ENCODE measurements at regions not wholly inside any gene's neighbourhood (a gene's known extent, or its start where the extent isn't known, plus 50 kb on each side); places are given as distances from the start of the nearest gene placed in this dataset.

DNA sequence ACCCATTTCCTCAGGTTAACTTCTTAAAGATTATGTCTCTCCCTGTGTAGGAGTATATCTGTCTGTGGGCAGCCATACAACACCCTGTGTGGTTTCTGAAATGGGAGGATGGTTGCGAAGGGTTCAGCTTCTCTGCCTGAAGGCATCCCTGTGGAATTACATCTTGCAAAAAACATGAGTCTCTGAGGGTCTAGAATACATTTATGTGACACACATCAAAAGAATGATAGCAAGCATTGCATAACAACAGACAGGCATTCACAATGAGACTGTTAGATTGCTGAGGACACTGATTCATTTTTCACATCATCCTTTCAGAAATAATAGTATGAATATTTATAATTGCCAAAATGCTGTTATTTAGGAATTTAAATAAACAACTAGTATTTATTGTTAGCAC lies 670.9 kb downstream of the HTR1B start:
- CTCF ChIA-PET: no interaction called here
- H3K4me2 ChIP-seq (ENCODE audit: low read length): no peak overlapping the region
- H3K79me2 ChIP-seq (ENCODE audit: insufficient read depth, low read length): no peaks in the 10 kb centered on the region
- TF ChIP-seq POLR2AphosphoS5 (IDR thresholded peaks at IDR 0.05; ENCODE audit: low read depth, low read length) (no peak), ELF1 (IDR thresholded peaks at IDR 0.05; ENCODE audit: borderline replicate concordance, low read depth) (no peak), POLR2A (IDR thresholded peaks at IDR 0.05; ENCODE audit: borderline replicate concordance, extremely low read depth, insufficient read depth, insufficient read length) (no peak), YY1 (IDR thresholded peaks at IDR 0.05; ENCODE audit: extremely low read depth, insufficient replicate concordance, low read depth, low read length) (no peak), TCF7L2 (IDR thresholded peaks at IDR 0.05; ENCODE audit: borderline replicate concordance, extremely low read depth, insufficient read depth, insufficient read length) (no peak), FOSL1 (IDR thresholded peaks at IDR 0.05; ENCODE audit: low read depth) (no peak), CBX3 (IDR thresholded peaks at IDR 0.05; ENCODE audit: low read depth) (no peak), MAX (IDR thresholded peaks at IDR 0.05) (no peak), ZNF274 (IDR thresholded peaks at IDR 0.05; ENCODE audit: low read depth, low read length) (no peak), JUND (IDR thresholded peaks at IDR 0.05) (no peak), EZH2 (IDR thresholded peaks at IDR 0.05) (no peak)
- TF ChIP-seq, protein P1, sequence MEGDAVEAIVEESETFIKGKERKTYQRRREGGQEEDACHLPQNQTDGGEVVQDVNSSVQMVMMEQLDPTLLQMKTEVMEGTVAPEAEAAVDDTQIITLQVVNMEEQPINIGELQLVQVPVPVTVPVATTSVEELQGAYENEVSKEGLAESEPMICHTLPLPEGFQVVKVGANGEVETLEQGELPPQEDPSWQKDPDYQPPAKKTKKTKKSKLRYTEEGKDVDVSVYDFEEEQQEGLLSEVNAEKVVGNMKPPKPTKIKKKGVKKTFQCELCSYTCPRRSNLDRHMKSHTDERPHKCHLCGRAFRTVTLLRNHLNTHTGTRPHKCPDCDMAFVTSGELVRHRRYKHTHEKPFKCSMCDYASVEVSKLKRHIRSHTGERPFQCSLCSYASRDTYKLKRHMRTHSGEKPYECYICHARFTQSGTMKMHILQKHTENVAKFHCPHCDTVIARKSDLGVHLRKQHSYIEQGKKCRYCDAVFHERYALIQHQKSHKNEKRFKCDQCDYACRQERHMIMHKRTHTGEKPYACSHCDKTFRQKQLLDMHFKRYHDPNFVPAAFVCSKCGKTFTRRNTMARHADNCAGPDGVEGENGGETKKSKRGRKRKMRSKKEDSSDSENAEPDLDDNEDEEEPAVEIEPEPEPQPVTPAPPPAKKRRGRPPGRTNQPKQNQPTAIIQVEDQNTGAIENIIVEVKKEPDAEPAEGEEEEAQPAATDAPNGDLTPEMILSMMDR (IDR thresholded peaks at IDR 0.05 in 2 of 3, conservative IDR thresholded peaks at IDR 0.05 in 1 of 3; ENCODE audit: borderline replicate concordance in 1 of 3, insufficient read depth in 1 of 3, low read depth in 2 of 3, low read length in 2 of 3): no peak
- TF ChIP-seq, protein P2, sequence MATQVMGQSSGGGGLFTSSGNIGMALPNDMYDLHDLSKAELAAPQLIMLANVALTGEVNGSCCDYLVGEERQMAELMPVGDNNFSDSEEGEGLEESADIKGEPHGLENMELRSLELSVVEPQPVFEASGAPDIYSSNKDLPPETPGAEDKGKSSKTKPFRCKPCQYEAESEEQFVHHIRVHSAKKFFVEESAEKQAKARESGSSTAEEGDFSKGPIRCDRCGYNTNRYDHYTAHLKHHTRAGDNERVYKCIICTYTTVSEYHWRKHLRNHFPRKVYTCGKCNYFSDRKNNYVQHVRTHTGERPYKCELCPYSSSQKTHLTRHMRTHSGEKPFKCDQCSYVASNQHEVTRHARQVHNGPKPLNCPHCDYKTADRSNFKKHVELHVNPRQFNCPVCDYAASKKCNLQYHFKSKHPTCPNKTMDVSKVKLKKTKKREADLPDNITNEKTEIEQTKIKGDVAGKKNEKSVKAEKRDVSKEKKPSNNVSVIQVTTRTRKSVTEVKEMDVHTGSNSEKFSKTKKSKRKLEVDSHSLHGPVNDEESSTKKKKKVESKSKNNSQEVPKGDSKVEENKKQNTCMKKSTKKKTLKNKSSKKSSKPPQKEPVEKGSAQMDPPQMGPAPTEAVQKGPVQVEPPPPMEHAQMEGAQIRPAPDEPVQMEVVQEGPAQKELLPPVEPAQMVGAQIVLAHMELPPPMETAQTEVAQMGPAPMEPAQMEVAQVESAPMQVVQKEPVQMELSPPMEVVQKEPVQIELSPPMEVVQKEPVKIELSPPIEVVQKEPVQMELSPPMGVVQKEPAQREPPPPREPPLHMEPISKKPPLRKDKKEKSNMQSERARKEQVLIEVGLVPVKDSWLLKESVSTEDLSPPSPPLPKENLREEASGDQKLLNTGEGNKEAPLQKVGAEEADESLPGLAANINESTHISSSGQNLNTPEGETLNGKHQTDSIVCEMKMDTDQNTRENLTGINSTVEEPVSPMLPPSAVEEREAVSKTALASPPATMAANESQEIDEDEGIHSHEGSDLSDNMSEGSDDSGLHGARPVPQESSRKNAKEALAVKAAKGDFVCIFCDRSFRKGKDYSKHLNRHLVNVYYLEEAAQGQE (IDR thresholded peaks at IDR 0.05; ENCODE audit: low read depth): no peak
- BruUV-seq (replicated peaks): no TSS peak
- DNase-seq (ENCODE audit: low read depth, low spot score) (no peak), ATAC-seq (no peak)
- no peaks in the 10 kb centered on the region for H3K9me2 ChIP-seq (ENCODE audit: insufficient read depth)
- H3K27me3 ChIP-seq (ENCODE audit: insufficient read depth, low read length): no peaks in the 10 kb centered on the region
- H3K36me3 ChIP-seq (ENCODE audit: control insufficient read depth in 1 of 2, insufficient read depth in 2 of 2, low read length in 2 of 2): no peaks in the 10 kb centered on the region
- intact Hi-C loops (cut with micrococcal nuclease): no loop called here
- no peak overlapping the region for H2AFZ ChIP-seq (ENCODE audit: low read depth, low read length, poor library complexity, severe bottlenecking)
- RAD21 ChIA-PET (ENCODE audit: low non-redundant PET in 1 of 2, low total read pairs in 2 of 2, uncharacterized antibody in 2 of 2, unreplicated experiment in 2 of 2): no interaction called here
- H3K4me3 ChIP-seq (replicated peaks in 1 of 2; ENCODE audit: low read depth in 1 of 2, low read length in 2 of 2): no peak overlapping the region
- H4K20me1 ChIP-seq (ENCODE audit: insufficient read depth): no peaks in the 10 kb centered on the region
- no peak overlapping the region for H3K27ac ChIP-seq (ENCODE audit: low read depth, low read length)
- no peak overlapping the region for H3K9ac ChIP-seq (ENCODE audit: low read length)
- POLR2A ChIA-PET: no interaction called here
- H3K9me3 ChIP-seq (ENCODE audit: control insufficient read depth in 1 of 2, insufficient read depth in 1 of 2, low read depth in 1 of 2, low read length in 2 of 2): no peaks in the 10 kb centered on the region
- no peaks in the 10 kb centered on the region for H3K4me1 ChIP-seq (ENCODE audit: control insufficient read depth in 1 of 2, insufficient read depth in 2 of 2, low read length in 2 of 2)
